Heart left ventricle (tissue), 16 donors: ENCODE measurements at regions not wholly inside any gene's neighbourhood (a gene's known extent, or its start where the extent isn't known, plus 50 kb on each side); places are given as distances from the start of the nearest gene placed in this dataset.
A peak's percentile ranks its signal among the peaks of the same experiment; 100 is the strongest.
"Not testable (repeated sequence)": the region's sequence is repeated elsewhere in the genome, so short reads cannot be mapped to it uniquely, and the experiment has no call there.

Experiments used
- ATAC-seq, 4 donors: fragments of 200-7000 bp; cut with Tn5 transposase; one replicate each; pipeline ENCODE4 v1.9.1; 2020 to 2022; ENCODE audit warnings: moderate library complexity in 4 of 4, mild to moderate bottlenecking in 3 of 4, moderate number of reproducible peaks in 1 of 4
- DNase-seq, 5 donors: peaks; one replicate each; pipeline ENCODE4 v3.0.0-alpha.2; 2020
- H3K27ac ChIP-seq, 12 donors: fragments of 200-600 bp; sonication (generic) in 4 of 12; one replicate each; pipeline versions ENCODE4 v1.5.0 to v1.8.0; 2016 to 2022; ENCODE audit warnings: mild to moderate bottlenecking in 2 of 12
- H3K27me3 ChIP-seq, 9 donors: fragments of 200-600 bp; sonication (generic) in 2 of 9; one replicate each; pipeline versions ENCODE4 v1.5.1 to v1.8.0; 2016 to 2022; ENCODE audit warnings: mild to moderate bottlenecking in 3 of 9
- H3K36me3 ChIP-seq, 9 donors: fragments of 200-600 bp; sonication (generic) in 2 of 9; one replicate each; pipeline versions ENCODE4 v1.5.0 to v1.8.0; 2018 to 2022; ENCODE audit warnings: mild to moderate bottlenecking in 2 of 9
- H3K4me1 ChIP-seq, 12 donors: fragments of 200-600 bp; sonication (generic) in 4 of 12; one replicate each; pipeline versions ENCODE4 v1.5.0 to v1.8.0; 2016 to 2022; ENCODE audit warnings: mild to moderate bottlenecking in 3 of 12
- H3K4me3 ChIP-seq, 12 donors: fragments of 200-600 bp; sonication (generic) in 4 of 12; one replicate each; pipeline versions ENCODE4 v1.5.0 to v1.8.0; 2017 to 2022; ENCODE audit warnings: mild to moderate bottlenecking in 9 of 12, moderate library complexity in 4 of 12
- H3K9me3 ChIP-seq, 12 donors: fragments of 200-600 bp; sonication (generic) in 4 of 12; one replicate each; pipeline versions ENCODE4 v1.5.0 to v1.8.0; 2016 to 2022; ENCODE audit warnings: mild to moderate bottlenecking in 1 of 12
- POLR2A ChIP-seq, 2 donors: fragments of 450-650 bp; IDR thresholded peaks; one replicate each; pipeline ENCODE4 v1.6.1; 2017; ENCODE audit warnings: antibody characterized with exemption in 2 of 2, mild to moderate bottlenecking in 2 of 2, moderate library complexity in 2 of 2
- WGBS, 4 donors: extraction: QIAGEN DNeasy Blood & Tissue Kit in 2 of 4; methylation state at CpG; one replicate each; pipeline versions ENCODE4 v1.1.5 to v1.1.7; 2013 to 2018; 5-methylcytosine and 5-hydroxymethylcytosine counted together
- intact Hi-C, 10 donors: fragments of 100-400 bp; cut with DNase I; formaldehyde crosslinking; loops; one replicate each; pipeline versions ENCODE4 v1.11.1 to v1.14.2; 2022
- TF ChIP-seq, protein P1 (sequence below), 12 donors: fragments of 200-600 bp; sonication (generic) in 4 of 12; IDR thresholded peaks; one replicate each; pipeline versions ENCODE4 v1.5.0 to v1.8.0; 2018 to 2022; ENCODE audit warnings: antibody characterized with exemption in 12 of 12, mild to moderate bottlenecking in 5 of 12
- donor health status: ischemic (EF 13 %, LVEDD 7.1; RV severe dilation, severe dysfunction).
- donor health status: healthy with polysubstance abuse.
- donor health status: DM: no; HTN: yes; CAD: no.
- donor health status: DM: no; HTN: no; CAD: no.
- donor health status: ischemic (EF 25% LVEDD 6.9; RV normal size, moderate dysfunction).
- donor health status: ischemic (EF 25% LVEDD 5.7; RV mildly dilated, moderate dysfunction).
- donor health status: healthy.
- donor health status: DM: yes; HTN: yes; CAD: no.
- donor health status: ischemic (EF 35%, LVEDD 5.7; RV mildly dilated, moderate dysfunction).
- donor health status: nonischemic (EF 11% LVEDD 7.7; RV severe dilation, severe dysfunction).
- donor health status: DM: yes; HTN: yes; CAD: no.
- donor health status: PGD.
- donor health status: ischemic (EF 29% LVEDD 5.4; RV normal size, mild dysfunction).
- donor health status: nonischemic (EF 23%, LVEDD 6.1; RV moderate dilation, normal function).

DNA sequence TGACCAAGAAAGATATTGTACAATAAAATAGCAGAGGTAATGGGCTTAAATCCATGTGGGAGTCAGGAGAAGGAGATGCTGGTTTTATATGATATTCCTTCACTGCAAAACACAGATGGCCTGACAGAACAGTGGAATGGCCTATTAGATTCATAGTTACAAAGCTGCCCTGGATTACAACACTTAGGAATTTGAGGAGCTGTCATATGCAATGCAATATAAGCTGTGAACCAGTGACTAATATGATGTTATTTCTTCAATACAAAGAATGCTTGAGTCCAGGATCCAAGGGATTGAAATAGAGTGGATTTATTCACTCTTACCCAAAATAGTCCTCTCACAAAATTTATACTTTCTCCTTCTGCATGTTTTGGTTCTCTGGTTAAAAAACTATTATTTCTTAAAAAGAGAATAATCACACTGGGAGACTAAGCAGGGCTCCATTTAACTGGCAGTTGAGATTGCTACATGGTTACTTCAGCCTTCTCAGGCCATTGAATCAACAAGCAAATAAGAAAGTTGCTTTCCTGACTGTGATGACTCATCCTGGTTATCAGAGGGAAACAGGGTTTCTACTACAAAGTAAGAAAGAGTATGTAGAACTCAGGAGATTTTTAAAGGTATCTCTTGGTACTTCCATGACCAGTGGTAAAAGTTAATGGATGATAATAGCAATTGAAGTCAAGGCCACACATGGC, 79.8 kb upstream of the ZPLD1 start:
- Histone ChIP-seq H3K4me1 (peaks cover 0 to 9% (median 0%) of the 10 kb centered on the region in 12 donors), H3K27ac (no peak overlapping the region), H3K9me3 (no peaks in the 10 kb centered on the region), H3K27me3 (no peaks in the 10 kb centered on the region), H3K4me3 (no peak overlapping the region), H3K36me3 (no peaks in the 10 kb centered on the region)
- intact Hi-C loops = no loop called here
- TF ChIP-seq, protein P1, sequence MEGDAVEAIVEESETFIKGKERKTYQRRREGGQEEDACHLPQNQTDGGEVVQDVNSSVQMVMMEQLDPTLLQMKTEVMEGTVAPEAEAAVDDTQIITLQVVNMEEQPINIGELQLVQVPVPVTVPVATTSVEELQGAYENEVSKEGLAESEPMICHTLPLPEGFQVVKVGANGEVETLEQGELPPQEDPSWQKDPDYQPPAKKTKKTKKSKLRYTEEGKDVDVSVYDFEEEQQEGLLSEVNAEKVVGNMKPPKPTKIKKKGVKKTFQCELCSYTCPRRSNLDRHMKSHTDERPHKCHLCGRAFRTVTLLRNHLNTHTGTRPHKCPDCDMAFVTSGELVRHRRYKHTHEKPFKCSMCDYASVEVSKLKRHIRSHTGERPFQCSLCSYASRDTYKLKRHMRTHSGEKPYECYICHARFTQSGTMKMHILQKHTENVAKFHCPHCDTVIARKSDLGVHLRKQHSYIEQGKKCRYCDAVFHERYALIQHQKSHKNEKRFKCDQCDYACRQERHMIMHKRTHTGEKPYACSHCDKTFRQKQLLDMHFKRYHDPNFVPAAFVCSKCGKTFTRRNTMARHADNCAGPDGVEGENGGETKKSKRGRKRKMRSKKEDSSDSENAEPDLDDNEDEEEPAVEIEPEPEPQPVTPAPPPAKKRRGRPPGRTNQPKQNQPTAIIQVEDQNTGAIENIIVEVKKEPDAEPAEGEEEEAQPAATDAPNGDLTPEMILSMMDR (IDR thresholded peaks at IDR 0.05) = no peak
- no peak for TF ChIP-seq POLR2A (IDR thresholded peaks at IDR 0.05)
- ATAC-seq (peak in 1 of 4 donors; percentile 29), DNase-seq (no peak)

DNA sequence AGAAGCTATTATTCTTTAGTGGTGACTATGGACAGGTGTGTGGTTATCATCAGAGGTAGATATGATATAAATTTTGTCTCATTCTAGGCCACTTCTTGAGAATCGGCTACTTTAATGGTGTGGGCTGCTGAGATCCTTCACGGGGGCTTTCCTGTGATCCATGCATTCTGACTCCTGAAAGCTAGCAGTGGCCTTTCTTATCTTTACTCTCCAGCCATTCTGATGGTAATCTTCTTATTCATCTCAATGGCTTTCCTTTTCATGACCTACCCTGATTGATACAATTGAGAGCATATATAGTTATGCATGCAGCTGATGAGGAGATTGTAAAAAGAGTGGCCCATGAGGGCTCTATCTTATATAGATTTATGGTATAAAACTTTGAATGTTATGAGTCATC, 78.3 kb upstream of the ZPLD1 start:
- no peaks in the 10 kb centered on the region for H3K9me3 ChIP-seq
- intact Hi-C loops = no loop called here
- no peak overlapping the region for H3K4me3 ChIP-seq
- no peak overlapping the region for H3K27ac ChIP-seq
- WGBS, 4 donors = 72 to 83% (median 74%) methylated on average over 2 of the region's 2 CpGs
- H3K4me1 ChIP-seq = peaks cover 0 to 13% (median 0%) of the 10 kb centered on the region in 12 donors
- ATAC-seq (no peak), DNase-seq (no peak)
- no peaks in the 10 kb centered on the region for H3K36me3 ChIP-seq
- no peaks in the 10 kb centered on the region for H3K27me3 ChIP-seq
- TF ChIP-seq, protein P1 (IDR thresholded peaks at IDR 0.05) = no peak
- no peak for TF ChIP-seq POLR2A (IDR thresholded peaks at IDR 0.05)

DNA sequence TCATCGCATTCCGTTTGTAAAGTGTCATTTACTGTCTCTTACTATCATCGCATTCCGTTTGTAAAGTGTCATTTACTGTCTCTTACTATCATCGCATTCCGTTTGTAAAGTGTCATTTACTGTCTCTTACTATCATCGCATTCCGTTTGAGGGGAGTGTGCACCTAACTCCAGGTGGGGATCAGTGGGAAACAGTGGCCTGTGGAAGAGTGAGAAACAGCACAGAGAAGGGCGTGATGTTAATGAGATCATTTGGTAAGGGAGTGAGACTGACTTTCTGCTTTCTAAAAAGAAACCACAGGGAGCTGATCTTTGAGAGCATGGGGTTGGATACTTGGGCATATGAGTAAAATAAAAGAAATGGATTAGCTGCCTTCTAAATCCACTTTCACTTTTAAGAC, 77.5 kb upstream of the ZPLD1 start:
- H3K27me3 ChIP-seq, H3K4me3 ChIP-seq, H3K36me3 ChIP-seq, H3K9me3 ChIP-seq, intact Hi-C loops, ATAC-seq, DNase-seq, H3K27ac ChIP-seq: not testable (repeated sequence)
- 62 to 73% (median 65%) methylated on average over 9 of the region's 9 CpGs for WGBS, 4 donors
- peaks cover 0 to 16% (median 0%) of the 10 kb centered on the region in 12 donors for H3K4me1 ChIP-seq

DNA sequence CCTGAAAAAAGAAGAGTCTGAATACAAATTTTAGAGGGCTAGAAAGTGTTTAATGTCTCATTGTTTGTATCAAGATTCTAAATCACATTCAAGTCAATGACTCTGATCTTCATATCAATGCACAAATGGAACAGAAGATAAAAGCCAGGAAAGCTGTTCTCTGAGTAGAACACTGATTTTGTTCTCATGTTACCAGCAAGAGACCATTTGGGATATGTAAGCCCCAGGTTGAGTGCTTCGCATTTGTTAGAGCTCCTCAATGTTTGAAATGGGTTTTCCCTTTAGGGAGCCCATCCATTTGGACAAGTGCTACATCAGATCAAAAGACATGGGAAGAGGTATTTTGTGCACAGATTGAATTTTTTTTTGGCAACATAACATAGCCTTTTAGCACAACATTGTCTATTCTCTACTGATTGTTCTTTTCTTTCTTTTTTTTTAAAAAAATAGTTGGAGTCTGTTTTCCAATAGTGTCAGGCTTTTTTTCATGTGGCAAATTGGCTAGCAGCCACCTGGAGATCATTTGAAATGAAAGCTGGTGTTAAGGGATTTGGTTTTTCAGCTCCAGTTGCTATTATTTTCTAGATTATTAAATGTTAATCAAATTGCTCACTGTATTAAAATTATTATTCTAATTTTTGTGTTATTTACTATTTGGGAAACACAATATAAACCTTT, 74.5 kb upstream of the ZPLD1 start:
- H3K4me1 ChIP-seq = peaks cover 0 to 7% (median 0%) of the 10 kb centered on the region in 12 donors
- TF ChIP-seq POLR2A (IDR thresholded peaks at IDR 0.05) = no peak
- TF ChIP-seq, protein P1 (IDR thresholded peaks at IDR 0.05) = no peak
- no peak for ATAC-seq

More for the DNA sequence above, 74.5 kb upstream of the ZPLD1 start:
- 59 to 72% (median 66%) methylated on average over 1 of the region's 1 CpG for WGBS, 4 donors
- DNase-seq = no peak
- Histone ChIP-seq H3K9me3 (peaks cover 0 to 22% (median 8%) of the 10 kb centered on the region in 12 donors), H3K27ac (no peak overlapping the region), H3K4me3 (no peak overlapping the region), H3K27me3 (no peaks in the 10 kb centered on the region), H3K36me3 (no peaks in the 10 kb centered on the region)
- intact Hi-C loops = no loop called here
